Vagina (tissue), 2 donors: ENCODE measurements at regions not wholly inside any gene's neighbourhood (a gene's known extent, or its start where the extent isn't known, plus 50 kb on each side); places are given as distances from the start of the nearest gene placed in this dataset.

ENCODE experiments used
- DNase-seq, 2 donors: peaks; one replicate each; pipeline ENCODE4 v3.0.0-alpha.2; 2017; ENCODE audit errors: extremely low spot score in 2 of 2
- H3K27ac ChIP-seq: fragments of 200-600 bp; sonication (generic); one replicate; pipeline ENCODE4 v1.5.1; 2019
- H3K27me3 ChIP-seq: fragments of 200-600 bp; sonication (generic); one replicate; pipeline ENCODE4 v1.5.1; 2019
- H3K36me3 ChIP-seq, 2 donors: fragments of 200-600 bp; sonication (generic); one replicate each; pipeline ENCODE4 v1.5.1; 2017 to 2019
- H3K4me1 ChIP-seq: fragments of 200-600 bp; sonication (generic); one replicate; pipeline ENCODE4 v1.5.1; 2019
- H3K4me3 ChIP-seq, 2 donors: fragments of 200-600 bp; sonication (generic); 1 replicate in 1 of 2; 2 replicates in 1 of 2; pipeline ENCODE4 v1.5.1; 2016 to 2019
- H3K9me3 ChIP-seq: fragments of 200-600 bp; sonication (generic); one replicate; pipeline ENCODE4 v1.5.1; 2019
- CTCF ChIP-seq, 3 experiments: fragments of 450-650 bp in 2 of 3; fragments of 200-600 bp in 1 of 3; sonication (generic) in 1 of 3; IDR thresholded peaks; one replicate each; pipeline ENCODE4 v1.5.1; 2017 to 2019; ENCODE audit warnings: antibody characterized with exemption in 3 of 3, mild to moderate bottlenecking in 2 of 3, moderate library complexity in 2 of 3
- POLR2A ChIP-seq, 2 donors: fragments of 450-650 bp; IDR thresholded peaks; one replicate each; pipeline ENCODE4 v1.6.1; 2017; ENCODE audit warnings: antibody characterized with exemption in 2 of 2, mild to moderate bottlenecking in 2 of 2, moderate library complexity in 2 of 2
- POLR2AphosphoS5 ChIP-seq, 2 donors: sonication (generic); formaldehyde crosslinking; IDR thresholded peaks; one replicate each; pipeline ENCODE4 v1.9.0; 2017; ENCODE audit warnings: antibody characterized with exemption in 2 of 2, mild to moderate bottlenecking in 2 of 2, low read depth in 1 of 2; ENCODE audit not compliant: insufficient read depth in 1 of 2
- intact Hi-C: fragments of 100-400 bp; cut with DNase I; formaldehyde crosslinking; loops from one replicate; pipeline ENCODE4 v1.15.1; 2023

- intact Hi-C loops, result no loop called here
- H3K4me1 ChIP-seq, result peaks cover 41% of the 10 kb centered on the region
These were observed 67.4 kb downstream of the TNP1 start for GRCh38 chr2:216792222-216793021.

GRCh38 chr2:216791303-216791702 is 68.6 kb downstream of the TNP1 start:
- intact Hi-C loops, result no loop called here
- peak overlapping the region; percentile 83 for H3K27ac ChIP-seq
- no peak for TF ChIP-seq POLR2A (IDR thresholded peaks at IDR 0.05)
- peak in 1 of 2 donors; percentile 76 for TF ChIP-seq POLR2AphosphoS5 (IDR thresholded peaks at IDR 0.05; ENCODE audit: insufficient read depth in 1 of 2, low read depth in 1 of 2)

More at GRCh38 chr2:216792222-216793021, 67.4 kb downstream of the TNP1 start:
- Histone ChIP-seq H3K9me3 (no peaks in the 10 kb centered on the region), H3K4me3 (no peak overlapping the region), H3K27me3 (no peaks in the 10 kb centered on the region), H3K27ac (peak overlapping the region; percentile 83), H3K36me3 (no peaks in the 10 kb centered on the region)
- DNase-seq, result peak in 1 of 2 donors; percentile 93
- TF ChIP-seq POLR2AphosphoS5 (IDR thresholded peaks at IDR 0.05; ENCODE audit: insufficient read depth in 1 of 2, low read depth in 1 of 2), result no peak
- no peak for TF ChIP-seq CTCF (IDR thresholded peaks at IDR 0.05)
- TF ChIP-seq POLR2A (IDR thresholded peaks at IDR 0.05), result no peak

GRCh38 chr2:216789081-216789480 is 70.8 kb downstream of the TNP1 start:
- TF ChIP-seq POLR2AphosphoS5 (IDR thresholded peaks at IDR 0.05; ENCODE audit: insufficient read depth in 1 of 2, low read depth in 1 of 2) (no peak), CTCF (IDR thresholded peaks at IDR 0.05) (no peak), POLR2A (IDR thresholded peaks at IDR 0.05) (no peak)
- Histone ChIP-seq H3K27ac (peak overlapping the region; percentile 83), H3K4me3 (no peak overlapping the region), H3K36me3 (no peaks in the 10 kb centered on the region), H3K9me3 (no peaks in the 10 kb centered on the region), H3K27me3 (no peaks in the 10 kb centered on the region), H3K4me1 (peaks cover 41% of the 10 kb centered on the region)
- intact Hi-C loops, result loop anchor here (2.0 to 10.0 kb wide), 2 partner anchors 182 to 436 kb away; no protein-coding TSS in a partner anchor
- DNase-seq, result no peak

More at GRCh38 chr2:216791303-216791702, 68.6 kb downstream of the TNP1 start:
- Histone ChIP-seq H3K4me3 (no peak overlapping the region), H3K9me3 (no peaks in the 10 kb centered on the region), H3K36me3 (no peaks in the 10 kb centered on the region), H3K4me1 (peaks cover 41% of the 10 kb centered on the region), H3K27me3 (no peaks in the 10 kb centered on the region)
- no peak for DNase-seq

GRCh38 chr2:216787851-216788540 is 71.9 kb downstream of the TNP1 start:
- H3K36me3 ChIP-seq, result no peaks in the 10 kb centered on the region
- DNase-seq, result no peak
- no peaks in the 10 kb centered on the region for H3K27me3 ChIP-seq
- no peaks in the 10 kb centered on the region for H3K9me3 ChIP-seq
- TF ChIP-seq CTCF (IDR thresholded peaks at IDR 0.05) (no peak), POLR2AphosphoS5 (IDR thresholded peaks at IDR 0.05; ENCODE audit: insufficient read depth in 1 of 2, low read depth in 1 of 2) (no peak), POLR2A (IDR thresholded peaks at IDR 0.05) (no peak)
- intact Hi-C loops, result loop anchor here (2.0 to 10.0 kb wide), 2 partner anchors 183 to 437 kb away; no protein-coding TSS in a partner anchor
- peaks cover 37% of the 10 kb centered on the region for H3K4me1 ChIP-seq
- H3K4me3 ChIP-seq, result no peak overlapping the region
- no peak overlapping the region for H3K27ac ChIP-seq

- H3K4me1 ChIP-seq, result peaks cover 23% of the 10 kb centered on the region
- no peak for TF ChIP-seq POLR2AphosphoS5 (IDR thresholded peaks at IDR 0.05; ENCODE audit: insufficient read depth in 1 of 2, low read depth in 1 of 2)
- no peak for TF ChIP-seq POLR2A (IDR thresholded peaks at IDR 0.05)
- TF ChIP-seq CTCF (IDR thresholded peaks at IDR 0.05), result no peak
- H3K9me3 ChIP-seq, result no peaks in the 10 kb centered on the region
- H3K4me3 ChIP-seq, result no peak overlapping the region
- no peak for DNase-seq
- no peak overlapping the region for H3K27ac ChIP-seq
- intact Hi-C loops, result loop anchor here (10.0 kb wide), 1 partner anchor 438 kb away; no protein-coding TSS in a partner anchor
- no peaks in the 10 kb centered on the region for H3K36me3 ChIP-seq
- H3K27me3 ChIP-seq, result no peaks in the 10 kb centered on the region
These were observed 73.2 kb downstream of the TNP1 start for GRCh38 chr2:216786676-216787075.
